ENCODE measurements at regions not wholly inside any gene's neighbourhood (a gene's known extent, or its start where the extent isn't known, plus 50 kb on each side); places are given as distances from the start of the nearest gene placed in this dataset.

- no peak for DNase-seq (ENCODE audit: low read depth)
These were observed 101.3 kb upstream of the ZBTB40 start for GRCh38 chr1:22350171-22350923.

- DNase-seq (ENCODE audit: low read depth): no peak
These were observed 100.5 kb upstream of the ZBTB40 start for GRCh38 chr1:22350924-22351767.

- DNase-seq (ENCODE audit: low read depth): no peak
These were observed 99.9 kb upstream of the ZBTB40 start for GRCh38 chr1:22351768-22352080.

GRCh38 chr1:22352355-22352754 is 99.3 kb upstream of the ZBTB40 start:
- no peak for DNase-seq (ENCODE audit: low read depth)

GRCh38 chr1:22352896-22353295 is 98.8 kb upstream of the ZBTB40 start:
- no peak for DNase-seq (ENCODE audit: low read depth)

- DNase-seq (ENCODE audit: low read depth): no peak
These were observed 92.2 kb upstream of the ZBTB40 start for GRCh38 chr1:22359427-22359826.

GRCh38 chr1:22362626-22363402 is 88.8 kb upstream of the ZBTB40 start:
- no peak for DNase-seq (ENCODE audit: low read depth)

- DNase-seq (ENCODE audit: low read depth): no peak
These were observed 88.0 kb upstream of the ZBTB40 start for GRCh38 chr1:22363403-22364325.

- no peak for DNase-seq (ENCODE audit: low read depth)
These were observed 87.4 kb upstream of the ZBTB40 start for GRCh38 chr1:22364326-22364650.

- DNase-seq (ENCODE audit: low read depth): no peak
These were observed 86.9 kb upstream of the ZBTB40 start for GRCh38 chr1:22364764-22365163.

- no peak for DNase-seq (ENCODE audit: low read depth)
These were observed 86.0 kb upstream of the ZBTB40 start for GRCh38 chr1:22365331-22366295.

GRCh38 chr1:22366346-22366745 is 85.3 kb upstream of the ZBTB40 start:
- DNase-seq (ENCODE audit: low read depth): no peak

- no peak for DNase-seq (ENCODE audit: low read depth)
These were observed 83.5 kb upstream of the ZBTB40 start for GRCh38 chr1:22368125-22368524.

GRCh38 chr1:22369294-22370189 is 82.1 kb upstream of the ZBTB40 start:
- no peak for DNase-seq (ENCODE audit: low read depth)

GRCh38 chr1:22370190-22370498 is 81.5 kb upstream of the ZBTB40 start:
- no peak for DNase-seq (ENCODE audit: low read depth)

- DNase-seq (ENCODE audit: low read depth): no peak
These were observed 80.2 kb upstream of the ZBTB40 start for GRCh38 chr1:22371408-22371807.

GRCh38 chr1:22373252-22373651 is 78.4 kb upstream of the ZBTB40 start:
- no peak for DNase-seq (ENCODE audit: low read depth)

- DNase-seq (ENCODE audit: low read depth): no peak
These were observed 77.7 kb upstream of the ZBTB40 start for GRCh38 chr1:22374001-22374400.

GRCh38 chr1:22375601-22376000 is 76.0 kb upstream of the ZBTB40 start:
- no peak for DNase-seq (ENCODE audit: low read depth)

- no peak for DNase-seq (ENCODE audit: low read depth)
These were observed 75.7 kb upstream of the ZBTB40 start for GRCh38 chr1:22376001-22376400.
